NCI-H69 (cell line): ENCODE measurements at regions not wholly inside any gene's neighbourhood (a gene's known extent, or its start where the extent isn't known, plus 50 kb on each side); places are given as distances from the start of the nearest gene placed in this dataset.
"Not testable (repeated sequence)": the region's sequence is repeated elsewhere in the genome, so short reads cannot be mapped to it uniquely, and the experiment has no call there.

Experiments
- DNase-seq: peaks from one replicate; lab custom pipeline; 2025; lab: John Stamatoyannopoulos, UW

DNA sequence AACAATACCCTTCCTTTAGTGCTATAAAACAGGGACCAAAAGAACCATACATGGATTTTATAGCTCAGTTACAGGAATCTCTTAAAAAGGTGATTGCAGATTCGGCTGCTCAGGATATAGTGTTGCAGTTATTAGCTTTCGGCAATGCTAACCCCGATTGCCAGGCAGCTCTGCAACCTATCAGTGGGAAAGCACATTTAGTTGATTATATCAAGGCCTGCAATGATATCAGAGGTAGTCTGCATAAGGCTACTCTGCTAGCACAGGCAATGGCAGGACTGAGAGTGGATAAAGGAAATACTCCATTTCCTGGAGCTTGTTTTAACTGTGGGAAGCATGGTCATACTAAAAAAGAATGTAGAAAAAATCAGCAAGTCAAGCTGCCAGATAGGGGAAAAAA is 327.7 kb downstream of the REEP3 start:
- DNase-seq, result not testable (repeated sequence)

DNA sequence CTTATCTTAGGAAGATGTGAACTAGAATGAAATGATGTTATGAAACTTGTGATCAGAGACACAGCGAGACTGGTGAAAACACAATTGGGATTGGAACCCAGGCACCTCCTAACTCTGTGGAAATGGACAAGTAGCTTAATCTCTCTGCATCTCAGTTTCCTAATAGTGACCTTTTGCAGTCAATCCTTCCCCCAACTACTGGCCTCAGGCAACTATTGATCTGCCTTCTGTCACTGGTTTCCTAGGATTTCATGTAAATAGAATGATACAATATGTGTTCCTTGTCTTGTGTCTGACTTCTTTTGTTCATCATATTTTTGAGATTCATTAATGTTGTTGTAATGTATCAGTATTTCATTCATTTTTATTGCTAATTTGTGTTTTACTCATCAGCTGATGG is 341.7 kb downstream of the REEP3 start:
- no peak for DNase-seq

DNA sequence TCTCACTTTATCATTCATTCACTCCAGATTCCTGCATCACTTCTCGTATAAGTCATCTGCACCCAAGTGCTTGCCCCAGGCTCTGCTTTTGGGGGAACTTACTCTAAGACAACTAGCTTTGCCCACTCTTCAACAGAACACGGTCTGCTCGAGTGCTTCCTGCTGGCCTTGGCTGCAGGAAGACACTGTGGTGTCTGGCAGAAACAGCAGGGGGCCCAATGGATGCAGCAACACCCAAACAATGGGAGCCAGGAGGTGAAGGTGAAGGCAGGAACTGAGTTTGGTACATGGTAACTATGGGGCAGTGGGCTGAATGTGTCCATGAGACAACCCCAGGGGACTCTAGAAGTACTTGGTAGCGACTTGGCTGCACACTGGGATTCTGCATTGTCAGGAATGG is 344.0 kb downstream of the REEP3 start:
- DNase-seq, result no peak

DNA sequence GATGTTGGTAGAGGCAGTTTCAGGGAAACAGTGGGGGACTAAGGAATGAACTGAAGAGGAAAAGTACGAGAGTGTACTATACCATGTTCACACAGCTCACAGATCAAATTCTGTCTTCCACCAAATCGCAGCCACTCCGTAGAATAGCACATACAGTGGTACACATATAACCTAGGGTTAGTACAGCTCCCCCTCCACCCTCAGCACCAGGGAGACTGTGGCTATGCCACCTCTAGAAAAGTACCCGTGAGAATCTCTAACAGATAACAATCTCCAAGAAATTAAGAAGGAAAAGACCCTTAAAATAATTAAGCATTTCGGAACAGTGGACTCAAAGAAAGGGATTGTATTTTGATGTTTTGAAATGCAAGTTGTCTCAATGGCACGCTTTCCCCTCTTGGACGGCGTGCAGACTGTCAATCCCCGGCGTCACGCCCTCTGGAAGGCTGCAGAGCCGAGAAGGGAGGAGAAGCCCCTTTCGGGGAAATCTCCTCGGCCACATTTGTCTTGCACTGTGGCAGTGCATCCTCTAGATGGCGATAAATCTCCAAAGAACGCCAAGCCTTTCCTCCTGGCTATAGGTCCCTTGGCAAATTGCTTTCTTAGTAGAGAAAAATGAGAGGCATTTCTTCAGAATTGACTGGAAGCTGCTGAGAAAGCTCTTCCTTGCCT is 345.0 kb downstream of the REEP3 start:
- peak; percentile 53 for DNase-seq

DNA sequence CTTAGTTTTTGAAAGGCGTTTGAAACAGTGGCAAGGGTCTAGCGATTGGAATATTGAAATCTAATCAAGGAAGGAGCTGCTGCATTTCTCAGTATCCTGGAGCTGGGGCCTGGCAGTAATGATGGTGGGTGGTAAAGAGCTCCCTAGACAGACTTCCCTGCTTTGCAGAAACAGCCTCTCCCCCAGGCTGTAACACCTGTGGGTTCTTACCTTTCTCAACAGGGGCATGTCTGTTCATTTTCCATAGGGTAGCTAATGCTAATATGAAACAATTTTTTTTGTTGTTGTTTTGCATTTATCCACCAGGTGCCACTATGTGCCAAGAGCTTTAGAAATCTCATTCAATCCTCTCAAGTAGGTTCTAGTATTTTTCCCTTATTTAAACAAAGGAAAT is 345.5 kb downstream of the REEP3 start:
- DNase-seq, result peak; percentile 20

DNA sequence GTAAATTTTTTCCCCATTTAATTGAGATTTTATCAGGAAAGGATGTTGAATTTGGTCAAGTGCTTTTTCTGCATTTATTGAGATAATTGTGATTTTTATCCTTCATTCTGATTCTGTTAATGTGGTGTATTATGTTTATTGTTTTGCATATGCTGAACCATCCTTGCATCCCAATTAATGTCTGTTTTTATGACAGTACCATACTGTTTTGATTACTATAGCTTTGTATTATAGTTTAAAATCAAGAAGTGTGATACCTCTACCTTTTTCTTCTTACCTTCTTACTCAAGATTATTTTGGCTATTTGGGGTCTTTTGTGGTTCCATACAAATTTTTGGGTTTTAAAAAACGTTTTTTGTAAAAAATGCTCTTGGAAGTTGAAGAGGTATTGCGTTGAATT is 357.2 kb downstream of the REEP3 start:
- no peak for DNase-seq

DNA sequence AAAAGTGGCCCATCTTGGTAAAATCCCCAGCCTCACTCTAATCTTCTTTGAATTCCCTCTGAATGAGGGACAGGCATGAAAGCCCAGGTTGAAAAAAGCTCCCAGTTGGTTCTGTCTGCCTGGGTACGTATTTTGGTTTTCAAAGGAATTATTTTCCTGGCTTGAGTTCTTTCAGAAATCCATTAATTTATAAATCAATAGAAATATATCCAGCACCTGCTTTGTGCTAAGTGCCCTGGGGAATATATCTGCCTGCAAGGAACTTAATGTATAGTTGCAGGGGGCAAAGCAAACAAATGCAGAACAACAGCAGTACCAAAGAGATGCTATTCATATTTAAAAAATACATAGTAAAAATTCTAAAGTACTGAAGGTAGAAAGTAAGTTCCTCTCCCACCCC is 362.7 kb downstream of the REEP3 start:
- peak; percentile 65 for DNase-seq

DNA sequence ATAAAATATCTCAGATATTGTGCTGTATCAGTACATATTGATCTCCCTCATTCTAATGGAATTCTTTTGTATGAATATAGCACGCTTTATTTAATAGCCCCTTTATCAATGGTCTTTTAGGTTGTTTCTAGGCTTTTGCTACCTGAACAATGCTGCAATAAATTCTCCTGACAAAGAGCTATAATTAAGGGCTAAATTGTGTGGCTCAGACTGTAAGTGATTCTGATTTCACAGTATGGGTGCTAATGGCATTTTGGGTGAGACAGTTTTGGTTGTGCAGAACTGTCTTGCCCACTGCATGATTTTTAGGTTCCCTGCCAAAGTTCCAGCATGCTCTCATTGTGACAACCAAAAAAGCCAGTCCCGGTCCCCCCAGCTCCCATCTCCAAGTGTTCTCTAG is 363.2 kb downstream of the REEP3 start:
- DNase-seq, result peak; percentile 58

DNA sequence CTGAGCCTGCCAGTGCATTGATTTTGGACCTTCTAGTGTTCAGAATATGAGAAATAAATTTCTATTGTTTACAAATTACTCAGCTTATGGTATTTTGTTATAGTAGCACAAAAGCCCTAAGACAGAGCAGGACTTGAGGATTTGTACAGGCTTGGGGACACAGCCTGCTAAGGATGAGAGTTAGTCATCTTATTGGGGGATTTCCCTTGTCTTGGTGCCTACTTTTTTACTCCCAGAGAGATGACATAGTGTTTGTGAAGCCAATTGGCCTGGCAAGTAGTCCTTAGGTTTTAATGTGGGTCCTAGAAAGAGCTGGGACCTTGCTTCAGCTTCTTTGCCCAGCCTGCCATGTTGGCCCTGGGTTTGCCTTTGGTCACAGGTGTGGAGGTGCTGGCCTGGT is 364.0 kb downstream of the REEP3 start:
- DNase-seq, result no peak

DNA sequence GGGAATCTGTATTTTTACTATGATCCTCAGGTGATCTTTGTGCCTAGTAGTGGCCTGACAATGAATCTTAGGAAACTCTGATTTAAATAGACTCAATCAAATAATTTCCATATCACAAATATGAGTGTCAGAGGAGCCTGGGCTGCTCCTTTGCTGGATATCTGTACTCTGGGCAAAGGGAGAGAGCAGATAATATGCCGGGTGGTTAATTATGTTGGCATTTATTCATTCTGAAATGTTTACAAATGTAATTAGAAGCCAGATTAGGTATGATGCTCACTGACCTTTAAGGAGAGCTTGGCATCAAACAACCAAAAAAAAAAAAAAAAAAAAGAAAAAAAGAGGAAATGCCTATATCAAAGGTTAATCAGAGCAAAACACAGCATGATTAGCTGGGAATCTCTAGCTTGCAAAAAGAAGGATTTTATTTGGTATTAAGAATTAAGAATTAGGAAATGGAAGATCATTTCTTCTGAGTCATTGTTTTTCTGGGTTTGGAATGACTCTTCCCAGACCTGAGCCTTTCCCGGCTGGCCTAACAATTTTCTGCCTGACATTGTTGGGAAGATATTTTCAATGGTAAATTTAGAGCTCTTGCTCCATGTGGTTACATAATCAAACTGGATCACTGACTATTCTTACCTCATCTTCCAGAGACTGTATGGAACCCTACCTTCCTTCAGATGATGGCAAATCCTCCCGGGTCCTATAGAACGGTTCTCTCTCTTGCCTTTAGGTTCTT is 365.3 kb downstream of the REEP3 start:
- DNase-seq, result peak; percentile 4

DNA sequence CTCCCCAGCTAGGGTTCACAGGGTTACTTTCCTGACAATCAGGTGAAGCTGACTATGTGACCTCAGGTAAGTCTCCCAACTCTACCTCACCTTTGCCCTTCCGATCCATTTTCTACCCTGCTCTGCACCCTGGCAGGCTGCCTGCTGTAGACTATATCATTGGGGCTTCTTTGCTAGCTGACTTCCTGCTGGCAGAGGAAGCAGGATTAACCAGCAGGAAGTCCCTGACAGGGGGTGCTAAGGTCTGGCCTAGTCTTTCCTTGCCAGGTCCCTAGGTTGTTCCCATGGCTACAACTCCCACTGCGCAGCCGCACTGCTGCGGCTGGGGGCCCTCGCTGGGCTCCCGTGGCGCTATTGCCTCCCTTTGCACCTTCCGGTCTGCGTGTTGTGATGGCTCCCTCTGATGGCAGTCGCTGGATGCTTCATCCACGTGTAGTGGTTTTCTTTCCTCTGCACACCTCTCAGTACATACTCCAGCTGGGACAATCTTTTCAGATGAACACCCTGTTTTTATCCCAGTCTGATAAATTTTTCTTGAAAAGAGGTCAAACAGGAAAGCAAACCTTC is 365.9 kb downstream of the REEP3 start:
- peak; percentile 0 for DNase-seq

DNA sequence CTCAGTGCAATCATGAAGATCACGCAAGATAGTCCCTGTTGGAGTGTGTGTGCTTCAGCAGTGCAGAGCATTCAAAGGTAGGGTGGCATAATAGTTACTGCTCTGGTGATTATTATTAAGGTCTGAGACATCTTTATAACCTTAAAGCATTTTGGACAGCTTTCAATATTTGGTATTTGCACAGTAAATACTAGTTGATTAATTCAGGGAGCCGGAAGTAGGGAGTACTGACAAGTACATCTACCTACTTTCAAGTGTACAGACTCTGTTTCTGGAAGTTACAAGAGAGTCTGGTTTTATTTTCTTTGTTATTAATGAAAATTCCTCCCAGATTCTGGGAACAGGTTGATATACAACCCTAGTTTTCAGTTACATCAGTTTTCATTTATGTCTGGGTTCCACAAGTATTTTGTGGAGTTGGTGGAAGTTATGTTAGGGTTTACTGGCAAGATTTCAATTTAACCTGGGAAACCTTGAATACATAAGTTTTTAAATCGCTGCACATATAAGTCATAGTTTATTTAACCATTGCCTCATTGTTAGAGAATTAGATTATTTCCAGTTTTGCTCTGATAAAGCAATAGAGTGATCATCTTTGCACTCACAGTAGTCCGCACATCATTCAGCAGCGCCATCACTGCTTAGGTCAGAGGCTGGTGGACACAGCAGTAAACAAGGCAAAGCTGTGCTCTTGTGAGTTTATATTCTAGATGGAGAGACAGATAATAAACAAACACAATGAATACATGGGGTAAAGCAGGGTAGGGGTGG is 366.6 kb downstream of the REEP3 start:
- DNase-seq, result no peak

DNA sequence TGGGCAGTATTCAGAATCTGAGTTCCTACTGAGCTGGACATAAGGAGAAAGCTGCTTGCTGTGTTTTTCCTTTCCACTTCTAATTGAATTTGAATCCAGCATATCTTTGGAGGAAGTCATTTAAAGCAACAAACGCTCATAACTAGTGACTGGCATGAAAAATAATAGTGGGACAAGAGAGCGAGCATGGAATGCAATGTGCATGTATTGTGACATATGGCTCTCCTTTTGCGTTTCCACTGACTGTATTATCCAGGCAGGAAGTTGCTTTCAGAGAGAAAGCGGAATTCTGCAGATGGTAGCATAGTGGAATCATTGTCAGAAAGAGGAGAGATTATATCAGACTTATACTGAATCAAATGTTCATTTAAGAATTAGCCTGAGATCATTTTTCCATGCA is 368.6 kb downstream of the REEP3 start:
- DNase-seq, result no peak

DNA sequence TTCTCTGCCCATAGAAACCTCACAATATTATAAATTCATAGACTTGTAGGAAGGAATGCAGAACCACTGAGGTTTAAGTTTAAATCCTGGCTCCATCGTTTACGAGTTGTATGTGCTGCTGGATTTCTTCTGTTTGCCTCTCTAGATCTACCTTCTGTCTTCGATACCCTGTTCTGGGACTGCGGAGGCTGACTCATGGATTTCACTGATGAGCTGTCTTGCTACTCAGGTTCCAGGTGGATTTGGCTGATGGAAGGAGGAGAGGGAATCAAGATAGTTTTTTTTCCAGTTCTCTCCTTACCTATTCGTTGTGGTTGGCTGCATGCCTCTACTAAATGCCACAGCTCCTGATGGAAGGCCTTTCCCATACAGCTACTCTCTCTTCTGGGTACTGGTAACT is 375.8 kb downstream of the REEP3 start:
- DNase-seq, result no peak

DNA sequence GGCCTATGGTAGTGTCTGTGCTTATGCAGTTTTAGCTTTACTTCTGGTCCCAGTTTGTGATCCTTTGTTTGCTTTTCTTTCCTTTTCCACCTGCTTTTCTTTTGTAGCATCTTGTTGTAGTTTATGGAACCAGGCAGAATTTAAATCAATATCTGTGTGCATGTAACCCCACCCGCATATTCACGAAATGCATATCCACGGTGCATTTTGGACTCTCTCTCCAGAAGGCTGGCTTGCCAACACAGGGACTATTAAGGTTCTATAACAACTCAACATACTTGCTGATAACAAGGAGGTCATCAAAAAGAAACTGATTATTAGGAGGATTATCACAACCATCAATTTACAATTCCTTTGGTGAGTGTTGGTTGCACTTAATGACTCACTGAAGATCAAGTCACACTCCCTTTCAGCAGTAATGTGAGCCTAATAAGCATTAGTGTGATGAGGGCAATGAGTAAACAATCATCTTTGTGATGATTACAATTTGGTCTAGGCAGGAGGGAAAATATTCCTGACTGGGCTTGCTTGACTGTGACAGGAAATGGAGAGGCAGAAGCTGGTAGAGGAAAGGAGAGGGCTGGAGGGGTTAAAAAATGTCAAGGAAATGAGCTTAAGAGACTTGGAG is 378.6 kb downstream of the REEP3 start:
- DNase-seq, result peak; percentile 13

DNA sequence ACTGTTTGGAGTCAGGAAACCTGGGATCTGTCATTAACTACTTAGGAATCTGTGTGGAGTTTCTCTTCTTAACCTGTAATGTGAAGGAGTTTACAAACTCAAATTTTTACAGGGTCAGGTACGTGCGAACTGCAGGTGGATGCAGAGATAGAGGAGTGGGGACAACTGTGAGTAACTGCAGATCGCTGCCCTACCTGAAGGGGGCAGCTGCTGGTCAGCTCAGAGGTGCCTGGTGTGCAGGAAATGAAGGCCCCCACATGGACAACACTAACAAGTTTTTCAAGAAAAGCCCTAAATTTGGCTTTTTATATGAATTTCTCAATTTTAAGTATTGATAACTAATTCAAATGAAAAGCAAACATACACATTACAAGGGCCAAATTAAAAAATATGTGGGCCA is 380.0 kb downstream of the REEP3 start:
- DNase-seq, result no peak

DNA sequence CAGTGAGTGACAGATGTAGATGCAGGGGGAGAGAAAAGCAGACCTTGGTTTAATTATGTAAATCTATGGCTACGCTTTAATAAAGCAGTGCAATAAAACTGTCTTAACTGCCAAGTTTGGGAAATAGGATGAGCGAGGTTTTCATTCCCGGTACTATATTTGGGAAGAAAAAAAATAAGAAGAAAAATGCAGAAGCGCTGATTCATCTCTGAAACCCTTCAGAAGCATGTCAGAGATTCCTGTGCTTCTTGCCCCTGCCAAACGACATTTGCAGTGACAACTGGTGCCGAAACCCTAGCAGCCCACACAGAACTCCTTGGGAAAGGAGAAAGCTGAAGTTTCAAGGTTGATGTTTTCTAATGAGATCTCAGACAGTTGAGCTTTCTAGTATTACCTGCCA is 380.7 kb downstream of the REEP3 start:
- DNase-seq, result no peak

DNA sequence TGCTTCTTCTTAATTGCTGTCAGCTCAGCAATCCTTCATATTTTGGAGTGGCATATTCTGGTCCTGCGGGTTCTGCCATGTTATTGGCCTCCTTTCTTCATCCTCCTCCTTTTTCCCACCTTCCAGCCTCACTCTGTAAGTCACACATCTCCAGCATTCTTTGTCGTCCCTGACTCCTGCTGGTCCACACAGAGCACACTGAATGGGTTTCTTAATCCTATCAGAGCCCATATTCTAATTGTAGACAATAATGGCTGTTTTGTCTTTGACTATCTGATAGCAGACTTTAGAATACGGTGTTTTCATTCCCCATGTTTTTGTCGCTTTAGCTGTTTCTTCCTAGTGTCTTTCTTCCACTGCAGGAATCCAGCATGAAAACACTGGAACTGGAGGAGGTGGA is 389.6 kb downstream of the REEP3 start:
- no peak for DNase-seq

DNA sequence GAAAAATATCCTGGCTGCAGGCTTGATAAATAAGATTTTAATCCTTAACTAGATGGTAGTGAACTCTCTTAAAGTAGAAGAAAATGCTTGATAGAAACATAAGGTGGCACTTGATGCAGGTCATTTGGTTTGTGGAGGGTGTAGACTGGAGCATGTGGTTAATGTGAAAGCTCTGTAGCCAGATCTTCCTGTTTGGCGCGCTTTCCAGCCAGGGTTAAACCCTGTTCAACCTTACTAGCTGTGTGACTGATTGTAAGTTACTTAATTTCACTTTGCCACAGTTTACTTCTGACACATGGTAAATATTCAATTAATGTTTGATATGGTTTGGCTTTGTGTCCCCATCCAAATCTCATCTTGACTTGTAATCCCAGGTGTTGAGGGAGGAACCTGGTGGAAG is 394.0 kb downstream of the REEP3 start:
- DNase-seq, result no peak

DNA sequence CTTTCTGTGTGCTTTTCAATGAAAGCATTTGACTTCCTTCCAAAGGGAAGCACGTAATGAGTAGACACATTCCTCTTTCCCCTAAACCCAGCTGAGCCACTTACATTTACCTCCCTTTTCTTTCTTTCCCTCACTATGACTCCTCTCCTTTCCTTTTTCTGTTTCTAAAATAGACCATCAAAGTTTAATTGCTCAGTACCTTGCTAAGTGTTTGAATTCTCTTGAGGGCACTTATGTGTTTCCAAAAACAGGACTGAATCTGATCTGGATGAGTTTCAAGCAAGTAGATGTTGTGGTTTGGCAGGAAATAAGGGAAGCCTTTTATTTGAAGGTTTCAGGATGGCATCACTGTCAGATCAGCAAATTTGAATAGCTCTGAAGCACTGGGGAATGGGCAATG is 396.2 kb downstream of the REEP3 start:
- peak; percentile 30 for DNase-seq

DNA sequence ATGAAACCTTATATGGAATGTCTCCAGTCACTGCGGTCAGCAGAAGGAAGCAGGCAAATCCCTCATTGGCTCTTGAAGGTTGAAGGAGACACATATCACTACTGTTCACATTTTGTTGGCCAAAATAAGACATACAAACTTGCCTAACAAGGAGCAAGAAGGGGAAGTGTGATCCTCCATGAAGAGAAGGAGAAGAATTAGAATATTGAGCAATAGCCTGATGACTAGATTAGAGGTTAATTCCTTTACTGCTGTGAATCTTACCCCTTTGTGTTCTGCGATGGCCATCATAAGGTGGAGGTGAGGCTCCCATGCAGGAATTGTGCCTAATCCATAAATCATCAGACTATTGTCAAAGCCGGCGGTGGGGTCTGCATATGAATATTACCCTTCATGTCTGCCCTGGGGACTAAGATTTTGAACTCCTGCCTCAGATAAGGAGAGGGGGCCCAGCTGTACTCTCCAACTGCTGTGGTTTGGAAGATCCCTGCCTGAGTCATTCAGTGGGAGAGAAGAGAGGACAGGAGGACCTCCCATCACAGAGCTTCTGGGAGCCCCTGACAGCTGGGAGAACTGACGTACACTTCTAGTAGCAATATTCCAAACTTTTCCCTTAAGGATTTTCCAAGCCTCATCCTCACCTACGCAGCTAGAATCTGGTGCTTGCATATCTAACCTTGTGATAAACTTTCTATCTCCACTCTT is 398.5 kb downstream of the REEP3 start:
- no peak for DNase-seq

DNA sequence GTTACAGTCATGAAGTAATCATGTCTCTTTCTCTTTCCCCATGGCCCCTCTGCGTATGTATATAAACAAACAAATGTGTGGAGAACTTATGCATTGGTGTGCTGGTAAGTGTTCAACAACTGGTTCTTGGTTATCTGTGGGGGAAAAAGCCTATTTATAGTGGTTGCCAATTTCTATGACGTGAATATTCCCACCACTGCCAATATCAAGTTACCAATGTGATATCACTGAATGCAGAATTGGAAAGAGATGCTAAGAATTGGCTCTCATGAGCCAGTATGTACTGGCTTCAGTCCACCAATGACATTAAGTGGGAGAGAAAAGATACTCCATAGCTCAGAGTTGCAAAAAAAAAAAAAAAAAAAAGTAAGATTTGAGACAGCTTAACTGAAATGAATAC is 399.7 kb downstream of the REEP3 start:
- no peak for DNase-seq
